ENCODE measurements at regions not wholly inside any gene's neighbourhood (a gene's known extent, or its start where the extent isn't known, plus 50 kb on each side); places are given as distances from the start of the nearest gene placed in this dataset.

DNA sequence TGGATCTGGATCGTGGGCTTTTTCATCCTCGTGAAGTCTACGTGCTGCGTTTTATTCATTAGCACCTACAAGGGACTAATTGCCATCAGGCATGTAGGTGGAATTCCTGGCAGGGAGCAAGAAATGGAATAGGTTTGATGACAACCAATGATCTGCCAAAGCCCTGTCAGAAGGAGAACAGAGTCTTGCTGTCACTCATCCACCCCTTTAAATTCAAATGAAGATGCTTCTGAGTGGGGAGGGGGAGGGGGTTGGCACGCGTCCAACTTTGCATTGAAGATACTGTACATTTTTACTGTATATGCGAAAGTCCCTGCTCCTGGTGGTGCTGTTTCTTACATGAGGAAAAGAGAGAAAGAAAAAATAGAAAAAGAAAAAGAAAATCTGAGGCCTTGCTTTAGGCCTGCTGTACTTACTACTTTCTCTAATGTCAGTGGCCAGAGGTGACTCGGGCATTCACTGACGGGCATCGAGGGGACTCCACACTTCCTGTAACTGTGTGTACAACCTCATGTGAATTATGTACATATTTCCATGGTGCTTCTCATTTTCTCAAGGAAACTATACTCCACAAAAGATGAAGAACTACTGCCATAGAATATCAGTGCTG, 569.1 kb downstream of the INHBA start:
- TF ChIP-seq, protein P1, sequence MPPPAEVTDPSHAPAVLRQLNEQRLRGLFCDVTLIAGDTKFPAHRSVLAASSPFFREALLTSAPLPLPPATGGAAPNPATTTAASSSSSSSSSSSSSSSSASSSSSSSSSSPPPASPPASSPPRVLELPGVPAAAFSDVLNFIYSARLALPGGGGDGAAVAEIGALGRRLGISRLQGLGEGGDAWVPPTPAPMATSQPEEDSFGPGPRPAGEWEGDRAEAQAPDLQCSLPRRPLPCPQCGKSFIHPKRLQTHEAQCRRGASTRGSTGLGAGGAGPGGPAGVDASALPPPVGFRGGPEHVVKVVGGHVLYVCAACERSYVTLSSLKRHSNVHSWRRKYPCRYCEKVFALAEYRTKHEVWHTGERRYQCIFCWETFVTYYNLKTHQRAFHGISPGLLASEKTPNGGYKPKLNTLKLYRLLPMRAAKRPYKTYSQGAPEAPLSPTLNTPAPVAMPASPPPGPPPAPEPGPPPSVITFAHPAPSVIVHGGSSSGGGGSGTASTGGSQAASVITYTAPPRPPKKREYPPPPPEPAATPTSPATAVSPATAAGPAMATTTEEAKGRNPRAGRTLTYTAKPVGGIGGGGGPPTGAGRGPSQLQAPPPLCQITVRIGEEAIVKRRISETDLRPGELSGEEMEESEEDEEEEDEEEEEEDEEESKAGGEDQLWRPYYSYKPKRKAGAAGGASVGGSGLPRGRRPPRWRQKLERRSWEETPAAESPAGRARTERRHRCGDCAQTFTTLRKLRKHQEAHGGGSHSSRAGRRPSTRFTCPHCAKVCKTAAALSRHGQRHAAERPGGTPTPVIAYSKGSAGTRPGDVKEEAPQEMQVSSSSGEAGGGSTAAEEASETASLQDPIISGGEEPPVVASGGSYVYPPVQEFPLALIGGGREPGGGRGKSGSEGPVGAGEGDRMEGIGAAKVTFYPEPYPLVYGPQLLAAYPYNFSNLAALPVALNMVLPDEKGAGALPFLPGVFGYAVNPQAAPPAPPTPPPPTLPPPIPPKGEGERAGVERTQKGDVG (CRISPR knock-in tag; IDR thresholded peaks at IDR 0.05), result no peak
- TF ChIP-seq ZNF274 (IDR thresholded peaks at IDR 0.05; ENCODE audit: insufficient read depth, insufficient read length) (no peak), SMC3 (IDR thresholded peaks at IDR 0.05; ENCODE audit: borderline replicate concordance, low read length) (no peak), ZNF24 (IDR thresholded peaks at IDR 0.05) (no peak), BHLHE40 (IDR thresholded peaks at IDR 0.05; ENCODE audit: borderline replicate concordance in 1 of 2, low read depth in 2 of 2, low read length in 1 of 2) (no peak), ATF7 (IDR thresholded peaks at IDR 0.05; ENCODE audit: low read depth) (no peak), IKZF1 (conservative IDR thresholded peaks at IDR 0.05) (no peak), JUND (IDR thresholded peaks at IDR 0.05; ENCODE audit: low read depth, low read length) (no peak)
- TF ChIP-seq, protein P2, sequence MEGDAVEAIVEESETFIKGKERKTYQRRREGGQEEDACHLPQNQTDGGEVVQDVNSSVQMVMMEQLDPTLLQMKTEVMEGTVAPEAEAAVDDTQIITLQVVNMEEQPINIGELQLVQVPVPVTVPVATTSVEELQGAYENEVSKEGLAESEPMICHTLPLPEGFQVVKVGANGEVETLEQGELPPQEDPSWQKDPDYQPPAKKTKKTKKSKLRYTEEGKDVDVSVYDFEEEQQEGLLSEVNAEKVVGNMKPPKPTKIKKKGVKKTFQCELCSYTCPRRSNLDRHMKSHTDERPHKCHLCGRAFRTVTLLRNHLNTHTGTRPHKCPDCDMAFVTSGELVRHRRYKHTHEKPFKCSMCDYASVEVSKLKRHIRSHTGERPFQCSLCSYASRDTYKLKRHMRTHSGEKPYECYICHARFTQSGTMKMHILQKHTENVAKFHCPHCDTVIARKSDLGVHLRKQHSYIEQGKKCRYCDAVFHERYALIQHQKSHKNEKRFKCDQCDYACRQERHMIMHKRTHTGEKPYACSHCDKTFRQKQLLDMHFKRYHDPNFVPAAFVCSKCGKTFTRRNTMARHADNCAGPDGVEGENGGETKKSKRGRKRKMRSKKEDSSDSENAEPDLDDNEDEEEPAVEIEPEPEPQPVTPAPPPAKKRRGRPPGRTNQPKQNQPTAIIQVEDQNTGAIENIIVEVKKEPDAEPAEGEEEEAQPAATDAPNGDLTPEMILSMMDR (IDR thresholded peaks at IDR 0.05 in 2 of 3, conservative IDR thresholded peaks at IDR 0.05 in 1 of 3; ENCODE audit: control insufficient read depth in 2 of 3, extremely low read depth in 1 of 3, insufficient read depth in 1 of 3, low read depth in 3 of 3, low read length in 3 of 3), result no peak
- TF ChIP-seq, protein P3, sequence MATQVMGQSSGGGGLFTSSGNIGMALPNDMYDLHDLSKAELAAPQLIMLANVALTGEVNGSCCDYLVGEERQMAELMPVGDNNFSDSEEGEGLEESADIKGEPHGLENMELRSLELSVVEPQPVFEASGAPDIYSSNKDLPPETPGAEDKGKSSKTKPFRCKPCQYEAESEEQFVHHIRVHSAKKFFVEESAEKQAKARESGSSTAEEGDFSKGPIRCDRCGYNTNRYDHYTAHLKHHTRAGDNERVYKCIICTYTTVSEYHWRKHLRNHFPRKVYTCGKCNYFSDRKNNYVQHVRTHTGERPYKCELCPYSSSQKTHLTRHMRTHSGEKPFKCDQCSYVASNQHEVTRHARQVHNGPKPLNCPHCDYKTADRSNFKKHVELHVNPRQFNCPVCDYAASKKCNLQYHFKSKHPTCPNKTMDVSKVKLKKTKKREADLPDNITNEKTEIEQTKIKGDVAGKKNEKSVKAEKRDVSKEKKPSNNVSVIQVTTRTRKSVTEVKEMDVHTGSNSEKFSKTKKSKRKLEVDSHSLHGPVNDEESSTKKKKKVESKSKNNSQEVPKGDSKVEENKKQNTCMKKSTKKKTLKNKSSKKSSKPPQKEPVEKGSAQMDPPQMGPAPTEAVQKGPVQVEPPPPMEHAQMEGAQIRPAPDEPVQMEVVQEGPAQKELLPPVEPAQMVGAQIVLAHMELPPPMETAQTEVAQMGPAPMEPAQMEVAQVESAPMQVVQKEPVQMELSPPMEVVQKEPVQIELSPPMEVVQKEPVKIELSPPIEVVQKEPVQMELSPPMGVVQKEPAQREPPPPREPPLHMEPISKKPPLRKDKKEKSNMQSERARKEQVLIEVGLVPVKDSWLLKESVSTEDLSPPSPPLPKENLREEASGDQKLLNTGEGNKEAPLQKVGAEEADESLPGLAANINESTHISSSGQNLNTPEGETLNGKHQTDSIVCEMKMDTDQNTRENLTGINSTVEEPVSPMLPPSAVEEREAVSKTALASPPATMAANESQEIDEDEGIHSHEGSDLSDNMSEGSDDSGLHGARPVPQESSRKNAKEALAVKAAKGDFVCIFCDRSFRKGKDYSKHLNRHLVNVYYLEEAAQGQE (IDR thresholded peaks at IDR 0.05; ENCODE audit: low read depth, low read length), result no peak

All from GM12878 (cell line).